Caco-2 (cell line): ENCODE measurements at regions not wholly inside any gene's neighbourhood (a gene's known extent, or its start where the extent isn't known, plus 50 kb on each side); places are given as distances from the start of the nearest gene placed in this dataset.

Experiments
- BruUV-seq: library from RNA; stranded (reverse); fragments of 400-500 nt; replicated peaks from 2 replicates; lab custom pipeline; 2021; lab: Mats Ljungman, UMichigan
- CTCF ChIA-PET: fragments of 300-600 bp; sonication (Branson Sonifier 250); formaldehyde crosslinking; loops from one replicate; lab custom pipeline; 2022; ENCODE audit warnings: antibody characterized with exemption; lab: Charles Lee
- POLR2A ChIA-PET: fragments of 300-600 bp; sonication (Branson Sonifier 250); formaldehyde crosslinking; loops from one replicate; lab custom pipeline; 2022; ENCODE audit warnings: antibody characterized with exemption; lab: Charles Lee
- DNase-seq, 2 experiments: peaks; one replicate each; pipeline versions ENCODE4 v3.0.0 to v3.0.0-alpha.2; 2020 to 2022
- H3K27me3 ChIP-seq: replicated peaks from 2 replicates; pipeline ENCODE4 v1.6.0; 2011; ENCODE audit warnings: low read length; ENCODE audit not compliant: control insufficient read depth, insufficient read depth
- H3K36me3 ChIP-seq: 2 replicates; pipeline ENCODE4 v1.5.1; 2011; ENCODE audit warnings: low read length; ENCODE audit not compliant: control insufficient read depth, insufficient read depth
- H3K4me1 ChIP-seq: fragments of 250-450 bp; sonication (Bioruptor Pico); 2 replicates; pipeline ENCODE4 v1.5.1; 2020; ENCODE audit warnings: mild to moderate bottlenecking
- H3K4me3 ChIP-seq: 2 replicates; pipeline ENCODE4 v1.5.1; 2011; ENCODE audit warnings: low read depth, mild to moderate bottlenecking, control low read depth, low read length
- H3K9me3 ChIP-seq: fragments of 250-450 bp; sonication (Bioruptor Pico); 2 replicates; pipeline ENCODE4 v1.5.1; 2020; ENCODE audit warnings: mild to moderate bottlenecking, moderate library complexity
- H3K27ac Mint-ChIP-seq: one replicate; pipeline ENCODE4 v1.8.0; 2022; ENCODE audit warnings: mixed read lengths; ENCODE audit not compliant: unreplicated experiment
- H3K27me3 Mint-ChIP-seq: one replicate; pipeline ENCODE4 v1.8.0; 2022; ENCODE audit warnings: mixed read lengths; ENCODE audit not compliant: insufficient read depth, unreplicated experiment
- H3K36me3 Mint-ChIP-seq: one replicate; pipeline ENCODE4 v1.8.0; 2022; ENCODE audit warnings: mild to moderate bottlenecking, mixed read lengths; ENCODE audit not compliant: insufficient read depth, unreplicated experiment
- H3K4me1 Mint-ChIP-seq: one replicate; pipeline ENCODE4 v1.8.0; 2022; ENCODE audit warnings: low read depth, mixed read lengths; ENCODE audit not compliant: unreplicated experiment
- H3K4me3 Mint-ChIP-seq: one replicate; pipeline ENCODE4 v1.8.0; 2022; ENCODE audit warnings: mild to moderate bottlenecking, moderate library complexity, mixed read lengths; ENCODE audit not compliant: unreplicated experiment
- H3K9me3 Mint-ChIP-seq: one replicate; pipeline ENCODE4 v1.8.0; 2022; ENCODE audit warnings: mixed read lengths; ENCODE audit not compliant: unreplicated experiment
- CTCF ChIP-seq, 2 experiments: fragments of 200-600 bp in 1 of 2; IDR thresholded peaks; 1 replicate in 1 of 2; 2 replicates in 1 of 2; pipeline versions ENCODE4 v1.5.1 to v1.8.0; 2011 to 2022; ENCODE audit warnings: antibody characterized with exemption in 1 of 2, control low read depth in 1 of 2, inconsistent platforms in 1 of 2, low read depth in 1 of 2, low read length in 1 of 2, mild to moderate bottlenecking in 1 of 2, moderate library complexity in 1 of 2; ENCODE audit not compliant: insufficient read depth in 1 of 2, severe bottlenecking in 1 of 2, unreplicated experiment in 1 of 2
- intact Hi-C: fragments of 100-400 bp; cut with micrococcal nuclease; formaldehyde crosslinking; loops from one replicate; pipeline ENCODE4 v1.10.0; 2022; ENCODE audit not compliant: unreplicated experiment

DNA sequence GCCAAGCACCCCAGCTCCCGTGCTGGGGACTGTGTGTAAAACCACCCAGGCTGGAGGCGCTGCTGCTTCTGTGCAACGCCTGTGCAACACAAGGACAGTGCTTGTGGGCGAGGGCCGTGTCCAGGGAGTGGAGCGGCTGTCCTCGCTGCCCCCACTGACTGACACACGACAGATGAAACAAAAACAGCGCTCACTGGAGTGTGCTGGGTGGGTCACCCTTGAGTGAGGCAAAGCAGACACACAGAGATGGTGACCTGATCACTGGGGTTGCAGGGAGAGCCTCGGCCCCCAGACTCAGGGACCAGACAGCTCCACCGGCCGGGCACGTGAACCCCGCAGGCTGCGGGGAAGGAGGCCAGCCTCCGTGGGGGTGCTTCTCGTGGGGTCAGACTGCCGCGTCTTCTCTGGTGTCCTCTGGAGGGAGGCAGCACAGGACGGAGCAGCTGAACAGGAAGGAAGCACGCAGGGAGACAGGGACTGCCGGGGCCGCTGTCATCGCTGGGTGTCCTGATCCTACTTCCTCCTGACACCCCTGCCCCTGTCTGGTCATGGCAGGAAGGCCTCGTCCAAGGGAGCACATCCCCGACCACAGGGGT, 75.9 kb upstream of the CST7 start:
- no TSS peak for BruUV-seq
- Histone ChIP-seq H3K9me3 (no peaks in the 10 kb centered on the region), H3K27me3 (no peaks in the 10 kb centered on the region; the same call in 1 of the 2 replicates), H3K4me3 (no peak overlapping the region), H3K36me3 (no peaks in the 10 kb centered on the region), H3K4me1 (no peaks in the 10 kb centered on the region)
- intact Hi-C loops = no loop called here
- Mint-ChIP-seq H3K27me3 (peaks cover 16% of the 10 kb centered on the region), H3K9me3 (no peaks in the 10 kb centered on the region), H3K4me1 (no peaks in the 10 kb centered on the region), H3K4me3 (no peak overlapping the region), H3K27ac (no peak overlapping the region), H3K36me3 (no peaks in the 10 kb centered on the region)
- POLR2A ChIA-PET = no interaction called here
- no peak for TF ChIP-seq CTCF (IDR thresholded peaks at IDR 0.05; ENCODE audit: insufficient read depth in 1 of 2, low read depth in 1 of 2, low read length in 1 of 2, severe bottlenecking in 1 of 2, unreplicated experiment in 1 of 2)
- DNase-seq = no peak
- CTCF ChIA-PET = no interaction called here

GRCh38 chr20:24875078-24875477, 74.0 kb upstream of the CST7 start:
- no peaks in the 10 kb centered on the region for H3K36me3 Mint-ChIP-seq

DNA sequence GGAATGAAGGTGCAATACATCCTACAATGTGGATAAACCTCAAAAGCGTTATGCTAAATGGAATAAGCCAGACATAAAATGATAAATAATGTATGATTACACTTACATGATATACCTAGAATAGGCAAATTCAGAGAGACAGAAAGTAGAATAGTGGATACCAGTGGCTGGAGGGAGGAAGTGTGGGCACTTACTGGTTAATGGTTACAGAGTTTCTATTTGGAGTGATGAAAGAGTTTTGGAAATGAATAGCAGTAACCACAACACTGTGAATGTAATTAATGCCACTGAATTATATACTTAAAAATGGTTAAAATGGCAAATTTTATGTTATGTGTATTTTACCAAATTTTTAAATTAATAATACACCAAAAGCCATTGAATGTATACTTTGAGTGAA, 71.4 kb upstream of the CST7 start:
- H3K4me1 Mint-ChIP-seq = no peaks in the 10 kb centered on the region
- H3K4me1 ChIP-seq = no peaks in the 10 kb centered on the region
- no peaks in the 10 kb centered on the region for H3K36me3 ChIP-seq
- intact Hi-C loops = no loop called here
- H3K27ac Mint-ChIP-seq = no peak overlapping the region
- no peaks in the 10 kb centered on the region; the same call in 1 of the 2 replicates for H3K27me3 ChIP-seq
- TF ChIP-seq CTCF (IDR thresholded peaks at IDR 0.05; ENCODE audit: insufficient read depth in 1 of 2, low read depth in 1 of 2, low read length in 1 of 2, severe bottlenecking in 1 of 2, unreplicated experiment in 1 of 2) = no peak
- no peak for DNase-seq
- BruUV-seq = no TSS peak
- H3K36me3 Mint-ChIP-seq = no peaks in the 10 kb centered on the region
- POLR2A ChIA-PET = no interaction called here
- CTCF ChIA-PET = no interaction called here
- peaks cover 12% of the 10 kb centered on the region for H3K27me3 Mint-ChIP-seq
- no peaks in the 10 kb centered on the region for H3K9me3 Mint-ChIP-seq
- no peak overlapping the region for H3K4me3 ChIP-seq
- no peak overlapping the region for H3K4me3 Mint-ChIP-seq
- no peaks in the 10 kb centered on the region for H3K9me3 ChIP-seq

More at GRCh38 chr20:24875078-24875477, 74.0 kb upstream of the CST7 start:
- no TSS peak for BruUV-seq
- Histone ChIP-seq H3K9me3 (no peaks in the 10 kb centered on the region), H3K4me3 (no peak overlapping the region), H3K27me3 (no peaks in the 10 kb centered on the region; the same call in 1 of the 2 replicates), H3K36me3 (no peaks in the 10 kb centered on the region), H3K4me1 (no peaks in the 10 kb centered on the region)
- no peak for DNase-seq
- no peak for TF ChIP-seq CTCF (IDR thresholded peaks at IDR 0.05; ENCODE audit: insufficient read depth in 1 of 2, low read depth in 1 of 2, low read length in 1 of 2, severe bottlenecking in 1 of 2, unreplicated experiment in 1 of 2)
- no peaks in the 10 kb centered on the region for H3K4me1 Mint-ChIP-seq
- H3K9me3 Mint-ChIP-seq = no peaks in the 10 kb centered on the region
- ChIA-PET POLR2A (no interaction called here), CTCF (no interaction called here)
- no peak overlapping the region for H3K4me3 Mint-ChIP-seq
- peaks cover 13% of the 10 kb centered on the region for H3K27me3 Mint-ChIP-seq
- intact Hi-C loops = no loop called here
- H3K27ac Mint-ChIP-seq = no peak overlapping the region
